ENCODE measurements at regions not wholly inside any gene's neighbourhood (a gene's known extent, or its start where the extent isn't known, plus 50 kb on each side); places are given as distances from the start of the nearest gene placed in this dataset.
"Not testable (repeated sequence)": the region's sequence is repeated elsewhere in the genome, so short reads cannot be mapped to it uniquely, and the experiment has no call there.

- not testable (repeated sequence) for TF ChIP-seq FOXM1 (IDR thresholded peaks at IDR 0.05; ENCODE audit: borderline replicate concordance); FOXA1 (IDR thresholded peaks at IDR 0.05); FOXK2 (IDR thresholded peaks at IDR 0.05); BHLHE40 (IDR thresholded peaks at IDR 0.05; ENCODE audit: borderline replicate concordance); SUZ12 (IDR thresholded peaks at IDR 0.05)
- TF ChIP-seq, protein P1, sequence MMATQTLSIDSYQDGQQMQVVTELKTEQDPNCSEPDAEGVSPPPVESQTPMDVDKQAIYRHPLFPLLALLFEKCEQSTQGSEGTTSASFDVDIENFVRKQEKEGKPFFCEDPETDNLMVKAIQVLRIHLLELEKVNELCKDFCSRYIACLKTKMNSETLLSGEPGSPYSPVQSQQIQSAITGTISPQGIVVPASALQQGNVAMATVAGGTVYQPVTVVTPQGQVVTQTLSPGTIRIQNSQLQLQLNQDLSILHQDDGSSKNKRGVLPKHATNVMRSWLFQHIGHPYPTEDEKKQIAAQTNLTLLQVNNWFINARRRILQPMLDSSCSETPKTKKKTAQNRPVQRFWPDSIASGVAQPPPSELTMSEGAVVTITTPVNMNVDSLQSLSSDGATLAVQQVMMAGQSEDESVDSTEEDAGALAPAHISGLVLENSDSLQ (IDR thresholded peaks at IDR 0.05), result not testable (repeated sequence)
These were observed 92.0 kb downstream of the PPIAL4A start for GRCh38 chr1:120981489-120982094.

Measured in HEK293T (cell line).